ENCODE measurements at regions not wholly inside any gene's neighbourhood (a gene's known extent, or its start where the extent isn't known, plus 50 kb on each side); places are given as distances from the start of the nearest gene placed in this dataset.

GRCh38 chrX:973010-973632 lies 239.3 kb downstream of the CRLF2 start:
- no peak for TF ChIP-seq SP1 (IDR thresholded peaks at IDR 0.05)
- TF ChIP-seq ARNT (IDR thresholded peaks at IDR 0.05) = no peak
